ENCODE measurements at regions not wholly inside any gene's neighbourhood (a gene's known extent, or its start where the extent isn't known, plus 50 kb on each side); places are given as distances from the start of the nearest gene placed in this dataset.

DNA sequence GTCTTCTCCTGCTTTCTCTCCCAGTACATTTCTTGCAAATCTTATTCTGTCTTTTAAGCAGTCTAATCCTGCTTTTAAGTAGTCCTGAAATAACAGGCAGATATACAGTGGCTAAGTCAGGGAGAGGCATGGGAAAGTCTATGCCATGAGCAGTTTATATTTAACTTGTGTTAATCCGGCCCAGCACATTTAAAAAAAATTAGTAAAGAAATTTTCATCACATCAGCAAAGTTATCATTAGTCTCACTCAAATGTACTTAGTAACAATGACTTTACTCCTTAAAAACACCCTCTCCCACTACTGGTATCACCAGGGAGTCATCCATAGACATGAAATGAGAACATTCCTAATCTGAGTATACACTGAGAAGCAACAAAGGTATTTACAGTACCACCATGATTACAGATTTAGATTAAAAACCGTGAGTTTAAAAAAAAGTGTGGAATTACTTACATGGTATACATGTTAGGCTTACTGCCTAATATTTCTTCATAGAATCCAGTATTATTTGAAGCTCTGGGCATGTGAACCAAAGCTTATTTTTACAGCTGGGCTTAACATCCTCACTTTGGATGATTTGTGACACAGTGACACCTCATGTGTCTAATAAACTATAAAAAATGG, 75.9 kb upstream of the DAB2 start:
- no peak overlapping the region for H3K4me3 ChIP-seq (ENCODE audit: control insufficient read depth, low read depth, low read length)
- no peak for TF ChIP-seq CTCF (IDR thresholded peaks at IDR 0.05; ENCODE audit: control insufficient read depth, insufficient read depth, low read depth, low read length, missing control alignments)
- DNase-seq (ENCODE audit: low read depth): no peak

DNA sequence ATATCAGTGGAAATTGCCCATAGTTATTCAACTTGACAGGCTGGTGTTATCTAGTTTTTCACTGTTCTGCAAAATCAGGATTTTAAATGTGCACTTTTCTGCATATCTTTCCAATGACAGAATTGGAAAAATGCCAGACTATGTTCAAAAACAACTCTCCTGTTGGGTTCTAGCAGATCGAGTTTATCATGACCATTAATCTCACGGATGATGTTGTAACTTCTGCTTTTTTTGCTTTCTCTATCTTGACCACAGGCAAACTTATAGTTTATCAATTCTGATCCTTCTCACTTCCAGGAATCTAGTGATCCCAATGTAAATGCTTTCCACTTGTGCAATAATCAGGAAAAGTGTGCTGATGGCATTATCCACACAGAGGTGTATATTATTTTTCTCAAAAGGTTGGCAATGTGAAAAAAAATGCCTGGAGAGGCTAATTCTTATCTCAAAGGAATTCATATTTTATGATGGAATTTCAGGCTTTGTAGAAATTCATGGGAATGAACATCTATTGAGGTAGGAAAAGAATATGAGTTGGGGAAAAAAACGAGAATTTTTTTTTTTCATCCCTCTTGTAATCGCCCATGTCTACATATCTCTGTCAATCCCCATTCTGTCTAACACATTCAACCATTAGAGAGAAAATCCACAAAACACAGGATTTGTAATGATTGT, 73.6 kb upstream of the DAB2 start:
- TF ChIP-seq CTCF (IDR thresholded peaks at IDR 0.05; ENCODE audit: control insufficient read depth, insufficient read depth, low read depth, low read length, missing control alignments): no peak
- no peak for DNase-seq (ENCODE audit: low read depth)
- no peak overlapping the region for H3K4me3 ChIP-seq (ENCODE audit: control insufficient read depth, low read depth, low read length)

- no peak for TF ChIP-seq CTCF (IDR thresholded peaks at IDR 0.05; ENCODE audit: control insufficient read depth, insufficient read depth, low read depth, low read length, missing control alignments)
- H3K4me3 ChIP-seq (ENCODE audit: control insufficient read depth, low read depth, low read length): no peak overlapping the region
- DNase-seq (ENCODE audit: low read depth): no peak
Observed at GRCh38 chr5:39497322-39497721, 72.5 kb upstream of the DAB2 start.

- TF ChIP-seq CTCF (IDR thresholded peaks at IDR 0.05; ENCODE audit: control insufficient read depth, insufficient read depth, low read depth, low read length, missing control alignments): no peak
- DNase-seq (ENCODE audit: low read depth): no peak
Observed at GRCh38 chr5:39495227-39495626, 70.4 kb upstream of the DAB2 start.

DNA sequence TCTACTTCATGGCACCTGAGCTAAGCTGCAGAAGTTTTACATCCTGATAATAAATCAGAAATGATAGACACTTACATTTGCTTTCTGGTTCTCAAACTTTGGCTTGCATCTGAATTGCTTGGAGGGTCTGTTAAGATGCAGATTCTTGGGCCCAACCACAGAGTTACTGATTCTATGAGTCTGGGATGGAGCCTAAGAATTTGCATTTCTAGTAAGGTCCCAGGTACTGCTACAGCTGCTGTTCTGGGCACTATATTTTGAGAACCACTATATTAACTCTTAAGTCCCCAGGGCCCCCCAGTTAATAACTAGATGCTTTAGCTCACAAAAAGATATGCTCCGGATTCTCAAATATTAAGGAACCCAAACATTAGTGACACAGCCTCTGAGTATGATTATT, 69.8 kb upstream of the DAB2 start:
- TF ChIP-seq CTCF (IDR thresholded peaks at IDR 0.05; ENCODE audit: control insufficient read depth, insufficient read depth, low read depth, low read length, missing control alignments): no peak
- no peak for DNase-seq (ENCODE audit: low read depth)
- H3K4me3 ChIP-seq (ENCODE audit: control insufficient read depth, low read depth, low read length): no peak overlapping the region

More at GRCh38 chr5:39495227-39495626, 70.4 kb upstream of the DAB2 start:
- H3K4me3 ChIP-seq (ENCODE audit: control insufficient read depth, low read depth, low read length): no peak overlapping the region

DNA sequence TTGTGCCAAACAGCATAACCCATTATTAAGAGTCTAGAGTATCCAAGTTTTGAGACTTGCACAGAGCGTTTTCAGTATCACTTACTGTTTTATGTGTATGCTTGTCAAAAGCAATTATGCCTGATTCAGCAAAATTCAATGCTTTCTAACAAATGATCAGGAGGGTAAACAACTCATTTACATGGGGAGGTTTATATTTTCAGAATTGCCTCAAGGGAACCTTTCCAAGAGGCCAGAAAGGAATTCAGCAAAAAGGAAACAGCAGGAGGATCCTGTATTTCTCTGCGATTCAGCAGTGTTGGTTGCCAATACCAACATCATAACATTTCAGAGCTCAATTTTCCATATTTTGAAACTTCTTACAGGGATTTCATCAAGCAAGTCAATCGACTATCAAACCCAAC, 69.3 kb upstream of the DAB2 start:
- no peak for TF ChIP-seq CTCF (IDR thresholded peaks at IDR 0.05; ENCODE audit: control insufficient read depth, insufficient read depth, low read depth, low read length, missing control alignments)

More for the DNA sequence above, 69.3 kb upstream of the DAB2 start:
- no peak overlapping the region for H3K4me3 ChIP-seq (ENCODE audit: control insufficient read depth, low read depth, low read length)
- no peak for DNase-seq (ENCODE audit: low read depth)
